H1 (cell line): ENCODE measurements at regions not wholly inside any gene's neighbourhood (a gene's known extent, or its start where the extent isn't known, plus 50 kb on each side); places are given as distances from the start of the nearest gene placed in this dataset.

Experiments used
- CTCF ChIA-PET: fragments of 300-600 bp; sonication (Branson Sonifier 250); formaldehyde crosslinking; loops from one replicate; lab custom pipeline; 2021; ENCODE audit not compliant: partially characterized antibody; lab: Charles Lee
- POLR2A ChIA-PET: fragments of 300-600 bp; sonication (Branson Sonifier 250); formaldehyde crosslinking; loops from one replicate; lab custom pipeline; 2021; ENCODE audit warnings: inconsistent platforms; ENCODE audit not compliant: partially characterized antibody; lab: Charles Lee
- DNase-seq, 2 experiments: peaks; one replicate each; pipeline versions ENCODE4 v3.0.0 to v3.0.0-alpha.2; 2010 to 2022; ENCODE audit warnings: low spot score in 2 of 2, low read depth in 1 of 2, mixed read lengths in 1 of 2
- FAIRE-seq: peaks from 2 replicates; lab custom pipeline; 2011; peaks lifted over from hg19 to GRCh38; lab: Jason Lieb, UNC
- H2AFZ ChIP-seq: 2 replicates; pipeline ENCODE4 v1.8.1; 2012; ENCODE audit warnings: low read length, inconsistent platforms
- H2AK5ac ChIP-seq: 2 replicates; pipeline ENCODE4 v1.6.1; 2013; ENCODE audit warnings: low read depth, low read length
- H2BK120ac ChIP-seq: replicated peaks from 2 replicates; pipeline ENCODE3; 2013; ENCODE audit warnings: low read depth, low read length, inconsistent platforms
- H2BK12ac ChIP-seq: 2 replicates; pipeline ENCODE4 v1.6.1; 2013; ENCODE audit warnings: low read depth, low read length
- H2BK15ac ChIP-seq: 2 replicates; pipeline ENCODE4 v1.6.1; 2013; ENCODE audit warnings: low read length
- H2BK20ac ChIP-seq: 2 replicates; pipeline ENCODE4 v1.6.1; 2013; ENCODE audit warnings: low read length
- H2BK5ac ChIP-seq: 2 replicates; pipeline ENCODE4 v1.6.1; 2013; ENCODE audit warnings: low read depth, low read length
- H3K14ac ChIP-seq: 2 replicates; pipeline ENCODE4 v1.6.1; 2013; ENCODE audit warnings: inconsistent platforms; ENCODE audit not compliant: insufficient read length
- H3K18ac ChIP-seq: 2 replicates; pipeline ENCODE4 v1.6.1; 2013; ENCODE audit warnings: low read length; ENCODE audit errors: extremely low read depth
- H3K23ac ChIP-seq: 2 replicates; pipeline ENCODE4 v1.6.1; 2013; ENCODE audit warnings: inconsistent platforms; ENCODE audit not compliant: insufficient read length
- H3K23me2 ChIP-seq: 2 replicates; pipeline ENCODE4 v1.6.1; 2013; ENCODE audit warnings: low read depth, low read length
- H3K27ac ChIP-seq: 2 replicates; pipeline ENCODE4 v1.6.1; 2011; ENCODE audit warnings: low read depth, low read length, inconsistent platforms
- H3K27me3 ChIP-seq, 4 experiments: replicated peaks in 1 of 4; 1 replicate in 1 of 4; 2 replicates in 3 of 4; pipeline versions ENCODE4 v1.6.1 to v1.8.1; 2011 to 2013; ENCODE audit warnings: low read length in 3 of 4, mild to moderate bottlenecking in 3 of 4, inconsistent platforms in 2 of 4, mixed read lengths in 2 of 4, moderate library complexity in 1 of 4; ENCODE audit not compliant: control insufficient read depth in 3 of 4, insufficient read depth in 3 of 4; ENCODE audit errors: extremely low read depth in 1 of 4
- H3K36me3 ChIP-seq, 4 experiments: 2 replicates each; pipeline versions ENCODE4 v1.6.1 to v1.8.1; 2011 to 2013; ENCODE audit warnings: mild to moderate bottlenecking in 4 of 4, low read length in 3 of 4, moderate library complexity in 2 of 4, control low read depth in 1 of 4, inconsistent platforms in 1 of 4; ENCODE audit not compliant: insufficient read depth in 4 of 4, control insufficient read depth in 2 of 4
- H3K4ac ChIP-seq: replicated peaks from 2 replicates; pipeline ENCODE3; 2013; ENCODE audit warnings: low read length, low read depth, mixed read lengths, inconsistent platforms; ENCODE audit not compliant: insufficient read length
- H3K4me1 ChIP-seq, 4 experiments: replicated peaks in 1 of 4; 1 replicate in 1 of 4; 2 replicates in 3 of 4; pipeline versions ENCODE4 v1.6.1 to v1.8.1; 2011 to 2013; ENCODE audit warnings: low read length in 3 of 4, inconsistent platforms in 2 of 4, mixed read lengths in 1 of 4; ENCODE audit not compliant: insufficient read depth in 4 of 4, control insufficient read depth in 3 of 4
- H3K4me2 ChIP-seq, 2 experiments: 2 replicates each; pipeline versions ENCODE4 v1.6.1 to v1.8.1; 2011 to 2013; ENCODE audit warnings: low read depth in 2 of 2, low read length in 2 of 2, control low read depth in 1 of 2, inconsistent platforms in 1 of 2, mild to moderate bottlenecking in 1 of 2; ENCODE audit not compliant: insufficient read depth in 1 of 2
- H3K4me3 ChIP-seq, 4 experiments: fragments of 200-600, 300-600 bp in 1 of 4; sonication (generic), shearing (Covaris generic), sonication (Bioruptor Twin) in 1 of 4; 2 replicates each; pipeline versions ENCODE4 v1.5.1 to v1.8.1; 2011 to 2016; ENCODE audit warnings: low read length in 4 of 4, low read depth in 3 of 4, control low read depth in 2 of 4, inconsistent platforms in 2 of 4, mild to moderate bottlenecking in 2 of 4, mixed read lengths in 1 of 4, moderate library complexity in 1 of 4; ENCODE audit not compliant: insufficient read depth in 2 of 4; ENCODE audit errors: extremely low read depth in 1 of 4
- H3K56ac ChIP-seq: replicated peaks from 2 replicates; pipeline ENCODE3; 2013; ENCODE audit warnings: low read depth, mild to moderate bottlenecking, mixed read lengths, low read length, inconsistent platforms; ENCODE audit not compliant: insufficient read length
- H3K79me1 ChIP-seq: 2 replicates; pipeline ENCODE4 v1.6.1; 2013; ENCODE audit warnings: low read depth, low read length, control low read depth
- H3K79me2 ChIP-seq, 2 experiments: 2 replicates each; pipeline versions ENCODE4 v1.6.1 to v1.8.1; 2012 to 2013; ENCODE audit warnings: low read length in 2 of 2, mild to moderate bottlenecking in 2 of 2, inconsistent platforms in 1 of 2; ENCODE audit not compliant: insufficient read depth in 2 of 2, control insufficient read depth in 1 of 2
- H3K9ac ChIP-seq, 4 experiments: replicated peaks in 1 of 4; 1 replicate in 1 of 4; 2 replicates in 3 of 4; pipeline versions ENCODE4 v1.6.1 to v1.8.1; 2011 to 2013; ENCODE audit warnings: low read depth in 3 of 4, low read length in 3 of 4, control low read depth in 2 of 4, mild to moderate bottlenecking in 2 of 4, moderate library complexity in 2 of 4, inconsistent platforms in 1 of 4; ENCODE audit errors: extremely low read depth in 1 of 4
- H3K9me3 ChIP-seq, 2 experiments: 2 replicates each; pipeline versions ENCODE4 v1.6.1 to v1.8.1; 2012 to 2013; ENCODE audit warnings: mild to moderate bottlenecking in 2 of 2, moderate library complexity in 2 of 2, control low read depth in 1 of 2, inconsistent platforms in 1 of 2, low read depth in 1 of 2, low read length in 1 of 2, mixed read lengths in 1 of 2; ENCODE audit not compliant: insufficient read depth in 2 of 2
- H4K20me1 ChIP-seq, 2 experiments: replicated peaks in 1 of 2; 2 replicates each; pipeline versions ENCODE3 to v1.8.1; 2011 to 2013; ENCODE audit warnings: inconsistent platforms in 2 of 2, low read length in 2 of 2, mild to moderate bottlenecking in 1 of 2; ENCODE audit not compliant: insufficient read depth in 2 of 2, control insufficient read depth in 1 of 2
- H4K5ac ChIP-seq: 2 replicates; pipeline ENCODE4 v1.6.1; 2013; ENCODE audit warnings: low read length, low read depth, mixed read lengths, inconsistent platforms; ENCODE audit not compliant: insufficient read length
- H4K8ac ChIP-seq: 2 replicates; pipeline ENCODE4 v1.8.0; 2013; ENCODE audit warnings: mild to moderate bottlenecking, moderate library complexity, low read length, inconsistent platforms; ENCODE audit not compliant: insufficient read depth; ENCODE audit errors: extremely low read depth
- H4K91ac ChIP-seq: replicated peaks from 2 replicates; pipeline ENCODE3; 2013; ENCODE audit warnings: low read length, mixed read lengths, inconsistent platforms; ENCODE audit not compliant: insufficient read length
- HDAC2 ChIP-seq, 2 experiments: fragments of 300-600 bp in 1 of 2; sonication (generic) in 1 of 2; IDR thresholded peaks; 2 replicates each; pipeline ENCODE4 v1.6.1; 2011 to 2012; ENCODE audit warnings: low read depth in 2 of 2, low read length in 2 of 2, mild to moderate bottlenecking in 2 of 2, moderate library complexity in 2 of 2, borderline replicate concordance in 1 of 2, inconsistent platforms in 1 of 2
- KDM5A ChIP-seq: fragments of 200-600 bp; IDR thresholded peaks from 2 replicates; pipeline ENCODE4 v1.7.1; 2012; ENCODE audit warnings: mild to moderate bottlenecking, low read length, inconsistent platforms, mixed read lengths
- NANOG ChIP-seq: IDR thresholded peaks from 2 replicates; pipeline ENCODE4 v1.6.1; 2011; ENCODE audit warnings: low read length, low read depth, mild to moderate bottlenecking, inconsistent platforms; ENCODE audit not compliant: insufficient read depth, poor library complexity, severe bottlenecking
- SIX5 ChIP-seq: IDR thresholded peaks from 2 replicates; pipeline ENCODE4 v1.6.1; 2011; ENCODE audit warnings: mild to moderate bottlenecking, low read depth, low read length

DNA sequence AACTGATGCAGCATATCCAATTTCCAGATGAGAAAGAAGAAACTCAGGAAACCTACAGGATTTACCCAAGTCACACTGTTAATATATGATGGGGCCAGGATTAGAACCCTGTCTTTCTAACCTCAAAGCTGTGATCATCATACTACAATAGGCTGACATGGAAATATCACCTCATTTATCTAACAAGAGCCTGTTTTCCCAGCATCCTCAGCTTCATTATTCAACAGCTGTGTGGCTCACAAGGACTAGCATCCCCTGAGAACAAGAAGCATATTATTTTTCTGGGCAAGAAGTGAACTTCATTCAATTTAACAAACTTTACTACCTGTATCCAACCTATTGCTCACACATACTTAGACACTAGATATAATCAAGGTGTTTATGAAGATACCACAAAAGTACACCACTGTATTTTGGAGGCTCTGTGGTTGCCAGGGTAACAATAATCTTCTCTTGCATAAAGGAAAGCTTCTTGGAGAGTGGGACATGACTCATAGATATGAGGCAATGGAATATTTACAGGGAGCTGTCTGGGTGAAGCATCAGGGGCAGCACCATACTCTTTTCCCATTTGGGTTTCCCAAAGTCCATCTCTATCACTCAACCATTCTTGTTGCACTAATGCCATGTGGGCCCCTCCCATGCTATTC lies 218.2 kb downstream of the RAD51AP2 start:
- ChIA-PET CTCF (interaction anchor here (2.5 to 5.1 kb wide), 2 partner anchors 10 to 525 kb away, joined by 6 to 36 read pairs; no protein-coding TSS in a partner anchor), POLR2A (no interaction called here)
- H2AK5ac ChIP-seq, result no peak overlapping the region
- H3K14ac ChIP-seq, result no peak overlapping the region
- no peak overlapping the region for H3K4ac ChIP-seq
- H2BK120ac ChIP-seq, result no peak overlapping the region
- H3K23me2 ChIP-seq, result no peaks in the 10 kb centered on the region
- H3K4me1 ChIP-seq, result peaks cover 0 to 9% (median 6%) of the 10 kb centered on the region in 4 experiments; a peak in 5 of 7 replicates
- no peak overlapping the region for H2BK5ac ChIP-seq
- no peak overlapping the region for H3K23ac ChIP-seq
- no peak overlapping the region for H2BK12ac ChIP-seq
- FAIRE-seq (no peak), DNase-seq (no peak)
- no peak overlapping the region for H4K8ac ChIP-seq
- H3K56ac ChIP-seq, result no peak overlapping the region
- no peak overlapping the region for H4K5ac ChIP-seq
- H3K79me2 ChIP-seq, result no peaks in the 10 kb centered on the region
- H4K20me1 ChIP-seq, result no peaks in the 10 kb centered on the region
- H3K27me3 ChIP-seq, result no peaks in the 10 kb centered on the region
- no peak overlapping the region for H2BK20ac ChIP-seq
- H4K91ac ChIP-seq, result no peak overlapping the region
- no peaks in the 10 kb centered on the region for H3K36me3 ChIP-seq
- H3K4me3 ChIP-seq, result no peak overlapping the region
- H3K27ac ChIP-seq, result no peak overlapping the region
- H3K9ac ChIP-seq, result no peak overlapping the region
- no peak overlapping the region for H2BK15ac ChIP-seq
- H2AFZ ChIP-seq, result no peak overlapping the region
- H3K79me1 ChIP-seq, result no peaks in the 10 kb centered on the region
- H3K9me3 ChIP-seq, result no peaks in the 10 kb centered on the region
- no peak overlapping the region for H3K4me2 ChIP-seq
- H3K18ac ChIP-seq, result no peak overlapping the region
- TF ChIP-seq NANOG (no peak), KDM5A (no peak), SIX5 (no peak), HDAC2 (IDR thresholded peaks at IDR 0.05; ENCODE audit: borderline replicate concordance in 1 of 2, low read depth in 2 of 2, low read length in 2 of 2) (no peak)
